ENCODE measurements at regions not wholly inside any gene's neighbourhood (a gene's known extent, or its start where the extent isn't known, plus 50 kb on each side); places are given as distances from the start of the nearest gene placed in this dataset.
"Not testable (repeated sequence)": the region's sequence is repeated elsewhere in the genome, so short reads cannot be mapped to it uniquely, and the experiment has no call there.

GRCh38 chr11:39664023-39664422 lies 1795.4 kb downstream of the LRRC4C start:
- intact Hi-C loops (cut with DNase I, micrococcal nuclease): no loop called here
- Histone ChIP-seq H3K4me1 (ENCODE audit: low read depth) (no peaks in the 10 kb centered on the region), H3K4me3 (no peak overlapping the region), H3K36me3 (ENCODE audit: low read depth) (no peaks in the 10 kb centered on the region), H3K9me3 (peaks cover 22% of the 10 kb centered on the region)
- no peak for ATAC-seq
- no peak for DNase-seq
- TF ChIP-seq CTCF (IDR thresholded peaks at IDR 0.05): no peak

GRCh38 chr11:39661890-39662289 lies 1797.6 kb downstream of the LRRC4C start:
- Histone ChIP-seq H3K36me3 (ENCODE audit: low read depth) (no peaks in the 10 kb centered on the region), H3K9me3 (peaks cover 29% of the 10 kb centered on the region), H3K4me3 (no peak overlapping the region), H3K4me1 (ENCODE audit: low read depth) (no peaks in the 10 kb centered on the region)
- ATAC-seq (no peak), DNase-seq (no peak)
- intact Hi-C loops (cut with DNase I, micrococcal nuclease): no loop called here
- TF ChIP-seq CTCF (IDR thresholded peaks at IDR 0.05): no peak

GRCh38 chr11:39651857-39652461 lies 1807.5 kb downstream of the LRRC4C start:
- H3K36me3 ChIP-seq (ENCODE audit: low read depth): no peaks in the 10 kb centered on the region
- no peak overlapping the region for H3K4me3 ChIP-seq
- no peak for TF ChIP-seq CTCF (IDR thresholded peaks at IDR 0.05)
- no peak for ATAC-seq
- H3K4me1 ChIP-seq (ENCODE audit: low read depth): no peaks in the 10 kb centered on the region
- DNase-seq: no peak
- intact Hi-C loops (cut with DNase I, micrococcal nuclease): no loop called here
- H3K9me3 ChIP-seq: peaks cover 31% of the 10 kb centered on the region

GRCh38 chr11:39641751-39642150 lies 1817.7 kb downstream of the LRRC4C start:
- intact Hi-C loops (cut with DNase I, micrococcal nuclease): no loop called here
- no peak overlapping the region for H3K4me3 ChIP-seq
- no peak for DNase-seq

GRCh38 chr11:39630365-39630764 lies 1829.1 kb downstream of the LRRC4C start:
- peaks cover 2% of the 10 kb centered on the region for H3K9me3 ChIP-seq
- no peak overlapping the region for H3K4me3 ChIP-seq
- TF ChIP-seq CTCF (IDR thresholded peaks at IDR 0.05): no peak
- no peaks in the 10 kb centered on the region for H3K4me1 ChIP-seq (ENCODE audit: low read depth)
- ATAC-seq: no peak
- H3K36me3 ChIP-seq (ENCODE audit: low read depth): no peaks in the 10 kb centered on the region
- no peak for DNase-seq
- intact Hi-C loops (cut with DNase I, micrococcal nuclease): no loop called here

More at GRCh38 chr11:39641751-39642150, 1817.7 kb downstream of the LRRC4C start:
- Histone ChIP-seq H3K36me3 (ENCODE audit: low read depth) (no peaks in the 10 kb centered on the region), H3K9me3 (peaks cover 18% of the 10 kb centered on the region), H3K4me1 (ENCODE audit: low read depth) (no peaks in the 10 kb centered on the region)
- ATAC-seq: no peak
- TF ChIP-seq CTCF (IDR thresholded peaks at IDR 0.05): no peak

- DNase-seq (no peak), ATAC-seq (no peak)
- Histone ChIP-seq H3K9me3 (peaks cover 2% of the 10 kb centered on the region), H3K4me1 (ENCODE audit: low read depth) (no peaks in the 10 kb centered on the region), H3K36me3 (ENCODE audit: low read depth) (no peaks in the 10 kb centered on the region), H3K4me3 (no peak overlapping the region)
- intact Hi-C loops (cut with DNase I, micrococcal nuclease): no loop called here
- TF ChIP-seq CTCF (IDR thresholded peaks at IDR 0.05): no peak
These were observed 1831.1 kb downstream of the LRRC4C start for GRCh38 chr11:39628311-39628710.

- H3K36me3 ChIP-seq (ENCODE audit: low read depth); intact Hi-C loops (cut with DNase I, micrococcal nuclease); DNase-seq; H3K4me1 ChIP-seq (ENCODE audit: low read depth); H3K4me3 ChIP-seq; ATAC-seq: not testable (repeated sequence)
- H3K9me3 ChIP-seq: peaks cover 11% of the 10 kb centered on the region
These were observed 1839.1 kb downstream of the LRRC4C start for GRCh38 chr11:39620309-39620708.
